Inflammatory macrophage treated with lipopolysaccharide for 4 hours (primary cell): ENCODE measurements at regions not wholly inside any gene's neighbourhood (a gene's known extent, or its start where the extent isn't known, plus 50 kb on each side); places are given as distances from the start of the nearest gene placed in this dataset.

Experiments used
- DNase-seq: peaks from one replicate; pipeline ENCODE4 v3.0.0-alpha.2; 2020

GRCh38 chr5:2488593-2488992, 262.9 kb downstream of the IRX2 start:
- DNase-seq: no peak

GRCh38 chr5:2487152-2487763, 264.2 kb downstream of the IRX2 start:
- DNase-seq: no peak

GRCh38 chr5:2486373-2486772, 265.1 kb downstream of the IRX2 start:
- DNase-seq: no peak

- DNase-seq: no peak
Measured at GRCh38 chr5:2482778-2483177, 268.7 kb downstream of the IRX2 start.

GRCh38 chr5:2480871-2481270, 270.6 kb downstream of the IRX2 start:
- DNase-seq: no peak

- no peak for DNase-seq
Measured at GRCh38 chr5:2475902-2476301, 275.6 kb downstream of the IRX2 start.

GRCh38 chr5:2472670-2473069, 278.8 kb downstream of the IRX2 start:
- no peak for DNase-seq

- DNase-seq: no peak
Measured at GRCh38 chr5:2471152-2471879, 280.2 kb downstream of the IRX2 start.

- no peak for DNase-seq
Measured at GRCh38 chr5:2466966-2467365, 284.5 kb downstream of the IRX2 start.

GRCh38 chr5:2465383-2465782, 286.1 kb downstream of the IRX2 start:
- DNase-seq: no peak

GRCh38 chr5:2464141-2464540, 287.3 kb downstream of the IRX2 start:
- DNase-seq: no peak

- no peak for DNase-seq
Measured at GRCh38 chr5:2461701-2462691, 289.5 kb downstream of the IRX2 start.

GRCh38 chr5:2460098-2460497, 291.4 kb downstream of the IRX2 start:
- no peak for DNase-seq

GRCh38 chr5:2459251-2459650, 292.2 kb downstream of the IRX2 start:
- no peak for DNase-seq

- DNase-seq: no peak
Measured at GRCh38 chr5:2455878-2456277, 295.6 kb downstream of the IRX2 start.

- no peak for DNase-seq
Measured at GRCh38 chr5:2454876-2455275, 296.6 kb downstream of the IRX2 start.

- no peak for DNase-seq
Measured at GRCh38 chr5:2453781-2454180, 297.7 kb downstream of the IRX2 start.

- DNase-seq: no peak
Measured at GRCh38 chr5:2451100-2451499, 300.4 kb downstream of the IRX2 start.

GRCh38 chr5:2442496-2443354, 308.8 kb downstream of the IRX2 start:
- DNase-seq: no peak

- DNase-seq: no peak
Measured at GRCh38 chr5:2441495-2442180, 309.8 kb downstream of the IRX2 start.

GRCh38 chr5:2439608-2440007, 311.9 kb downstream of the IRX2 start:
- no peak for DNase-seq

- DNase-seq: no peak
Measured at GRCh38 chr5:2433086-2433485, 318.4 kb downstream of the IRX2 start.
